DND-41 (cell line): ENCODE measurements at regions not wholly inside any gene's neighbourhood (a gene's known extent, or its start where the extent isn't known, plus 50 kb on each side); places are given as distances from the start of the nearest gene placed in this dataset.

Source experiments
- ATAC-seq: fragments of 200-7000 bp; cut with Tn5 transposase; 3 replicates; pipeline ENCODE4 v1.9.1; 2021; ENCODE audit warnings: low read depth; ENCODE audit not compliant: insufficient read depth
- DNase-seq: peaks from one replicate; pipeline ENCODE4 v3.0.0-alpha.2; 2020
- H2AFZ ChIP-seq: 2 replicates; pipeline ENCODE4 v1.6.0; 2012; ENCODE audit warnings: low read depth, low read length
- H3K27ac ChIP-seq: 2 replicates; pipeline ENCODE4 v1.5.1; 2012; ENCODE audit warnings: low read length, inconsistent platforms
- H3K27me3 ChIP-seq: fragments of 200-600 bp; sonication (generic); 2 replicates; pipeline ENCODE4 v1.6.0; 2012; ENCODE audit warnings: low read length, mild to moderate bottlenecking, inconsistent platforms; ENCODE audit not compliant: insufficient read depth, poor library complexity
- H3K36me3 ChIP-seq: 2 replicates; pipeline ENCODE4 v1.5.1; 2012; ENCODE audit warnings: low read length, inconsistent platforms; ENCODE audit not compliant: insufficient read depth
- H3K4me1 ChIP-seq: 2 replicates; pipeline ENCODE4 v1.5.1; 2012; ENCODE audit warnings: mild to moderate bottlenecking, low read length; ENCODE audit not compliant: insufficient read depth
- H3K4me2 ChIP-seq: 2 replicates; pipeline ENCODE4 v1.6.0; 2012; ENCODE audit warnings: mild to moderate bottlenecking, moderate library complexity, low read length, inconsistent platforms; ENCODE audit not compliant: insufficient read depth
- H3K4me3 ChIP-seq, 2 experiments: fragments of 200-600 bp in 1 of 2; shearing (Covaris generic) in 1 of 2; 2 replicates each; pipeline ENCODE4 v1.5.1; 2012 to 2016; ENCODE audit warnings: inconsistent platforms in 2 of 2, low read length in 2 of 2, mild to moderate bottlenecking in 2 of 2, low read depth in 1 of 2, moderate library complexity in 1 of 2
- H3K79me2 ChIP-seq: 2 replicates; pipeline ENCODE4 v1.6.0; 2012; ENCODE audit warnings: low read length, inconsistent platforms; ENCODE audit not compliant: insufficient read depth
- H3K9ac ChIP-seq: 2 replicates; pipeline ENCODE4 v1.6.0; 2012; ENCODE audit warnings: low read depth, mild to moderate bottlenecking, inconsistent platforms, low read length, moderate library complexity
- H3K9me3 ChIP-seq: 2 replicates; pipeline ENCODE4 v1.5.1; 2012; ENCODE audit warnings: low read length, moderate library complexity, mild to moderate bottlenecking, inconsistent platforms; ENCODE audit not compliant: insufficient read depth, severe bottlenecking
- H4K20me1 ChIP-seq: 2 replicates; pipeline ENCODE4 v1.6.0; 2012; ENCODE audit warnings: low read length; ENCODE audit not compliant: insufficient read depth
- CTCF ChIP-seq: IDR thresholded peaks from 2 replicates; pipeline ENCODE4 v1.5.1; 2012; ENCODE audit warnings: borderline replicate concordance, low read length, moderate library complexity, mild to moderate bottlenecking; ENCODE audit not compliant: poor library complexity, severe bottlenecking; ENCODE audit errors: extremely low read depth
- EZH2 ChIP-seq: IDR thresholded peaks from 3 replicates; pipeline ENCODE4 v1.6.1; 2012; ENCODE audit warnings: borderline replicate concordance, low read depth, mild to moderate bottlenecking, moderate library complexity, low read length, inconsistent platforms; ENCODE audit not compliant: severe bottlenecking

GRCh38 chr13:33577007-33577406 is 240.9 kb upstream of the RFC3 start:
- H3K9ac ChIP-seq, result no peak overlapping the region
- no peaks in the 10 kb centered on the region for H4K20me1 ChIP-seq
- no peak overlapping the region for H3K4me2 ChIP-seq
- H3K4me3 ChIP-seq, result no peak overlapping the region
- TF ChIP-seq EZH2 (no peak), CTCF (no peak)
- DNase-seq (no peak), ATAC-seq (no peak)
- H2AFZ ChIP-seq, result no peak overlapping the region
- no peaks in the 10 kb centered on the region for H3K4me1 ChIP-seq
- no peaks in the 10 kb centered on the region for H3K27me3 ChIP-seq
- no peaks in the 10 kb centered on the region for H3K9me3 ChIP-seq
- no peak overlapping the region for H3K27ac ChIP-seq
- H3K79me2 ChIP-seq, result no peaks in the 10 kb centered on the region
- H3K36me3 ChIP-seq, result no peaks in the 10 kb centered on the region

GRCh38 chr13:33578786-33579185 is 239.2 kb upstream of the RFC3 start:
- H3K9me3 ChIP-seq, result no peaks in the 10 kb centered on the region
- H3K4me2 ChIP-seq, result no peak overlapping the region
- no peak for TF ChIP-seq CTCF
- TF ChIP-seq EZH2, result no peak
- no peaks in the 10 kb centered on the region for H3K79me2 ChIP-seq
- no peak overlapping the region for H3K9ac ChIP-seq
- H3K4me1 ChIP-seq, result no peaks in the 10 kb centered on the region
- no peaks in the 10 kb centered on the region for H3K27me3 ChIP-seq
- ATAC-seq (no peak), DNase-seq (no peak)
- no peaks in the 10 kb centered on the region for H4K20me1 ChIP-seq
- H3K36me3 ChIP-seq, result no peaks in the 10 kb centered on the region
- H3K27ac ChIP-seq, result no peak overlapping the region
- no peak overlapping the region for H3K4me3 ChIP-seq
- H2AFZ ChIP-seq, result no peak overlapping the region

GRCh38 chr13:33582121-33582520 is 235.8 kb upstream of the RFC3 start:
- H3K36me3 ChIP-seq, result no peaks in the 10 kb centered on the region
- H4K20me1 ChIP-seq, result no peaks in the 10 kb centered on the region
- H3K27me3 ChIP-seq, result no peaks in the 10 kb centered on the region
- H3K9me3 ChIP-seq, result no peaks in the 10 kb centered on the region
- no peak for TF ChIP-seq EZH2
- no peak for TF ChIP-seq CTCF
- no peaks in the 10 kb centered on the region for H3K79me2 ChIP-seq
- H3K27ac ChIP-seq, result no peak overlapping the region
- H2AFZ ChIP-seq, result no peak overlapping the region
- H3K9ac ChIP-seq, result no peak overlapping the region
- no peaks in the 10 kb centered on the region for H3K4me1 ChIP-seq
- DNase-seq (no peak), ATAC-seq (no peak)
- H3K4me3 ChIP-seq, result no peak overlapping the region
- no peak overlapping the region for H3K4me2 ChIP-seq

GRCh38 chr13:33583398-33583797 is 234.6 kb upstream of the RFC3 start:
- Histone ChIP-seq H3K36me3 (no peaks in the 10 kb centered on the region), H2AFZ (no peak overlapping the region), H4K20me1 (no peaks in the 10 kb centered on the region), H3K4me1 (no peaks in the 10 kb centered on the region), H3K9me3 (no peaks in the 10 kb centered on the region), H3K9ac (no peak overlapping the region), H3K79me2 (no peaks in the 10 kb centered on the region), H3K27ac (no peak overlapping the region), H3K27me3 (no peaks in the 10 kb centered on the region), H3K4me3 (no peak overlapping the region), H3K4me2 (no peak overlapping the region)
- ATAC-seq (no peak), DNase-seq (no peak)
- TF ChIP-seq EZH2 (no peak), CTCF (no peak)
